PFSK-1 (cell line): ENCODE measurements at regions not wholly inside any gene's neighbourhood (a gene's known extent, or its start where the extent isn't known, plus 50 kb on each side); places are given as distances from the start of the nearest gene placed in this dataset.

ENCODE experiments used
- FOXP2 ChIP-seq: optimal IDR thresholded peaks from 2 replicates; pipeline ENCODE3; 2011; ENCODE audit warnings: borderline replicate concordance, control low read depth, inconsistent platforms; ENCODE audit not compliant: insufficient read depth; ENCODE audit errors: extremely low read length, extremely low read depth
- POLR2AphosphoS5 ChIP-seq: IDR thresholded peaks from 2 replicates; pipeline ENCODE4 v1.6.1; 2012; ENCODE audit warnings: low read depth, mild to moderate bottlenecking, control low read depth, low read length, moderate library complexity
- SIN3A ChIP-seq: IDR thresholded peaks from 2 replicates; pipeline ENCODE4 v1.6.1; 2012; ENCODE audit warnings: mild to moderate bottlenecking, low read length, moderate library complexity, borderline replicate concordance; ENCODE audit not compliant: insufficient read depth
- TAF1 ChIP-seq: IDR thresholded peaks from 2 replicates; pipeline ENCODE4 v1.6.1; 2012; ENCODE audit warnings: low read length, control low read depth, borderline replicate concordance; ENCODE audit not compliant: insufficient read depth
- TF ChIP-seq, protein P1 (sequence below), 2 experiments: IDR thresholded peaks; 2 replicates each; pipeline versions ENCODE4 v1.6.1 to v1.8.0; 2011 to 2012; ENCODE audit warnings: low read depth in 2 of 2, low read length in 2 of 2, control low read depth in 1 of 2, inconsistent platforms in 1 of 2, mild to moderate bottlenecking in 1 of 2, moderate library complexity in 1 of 2; ENCODE audit not compliant: insufficient read depth in 1 of 2

DNA sequence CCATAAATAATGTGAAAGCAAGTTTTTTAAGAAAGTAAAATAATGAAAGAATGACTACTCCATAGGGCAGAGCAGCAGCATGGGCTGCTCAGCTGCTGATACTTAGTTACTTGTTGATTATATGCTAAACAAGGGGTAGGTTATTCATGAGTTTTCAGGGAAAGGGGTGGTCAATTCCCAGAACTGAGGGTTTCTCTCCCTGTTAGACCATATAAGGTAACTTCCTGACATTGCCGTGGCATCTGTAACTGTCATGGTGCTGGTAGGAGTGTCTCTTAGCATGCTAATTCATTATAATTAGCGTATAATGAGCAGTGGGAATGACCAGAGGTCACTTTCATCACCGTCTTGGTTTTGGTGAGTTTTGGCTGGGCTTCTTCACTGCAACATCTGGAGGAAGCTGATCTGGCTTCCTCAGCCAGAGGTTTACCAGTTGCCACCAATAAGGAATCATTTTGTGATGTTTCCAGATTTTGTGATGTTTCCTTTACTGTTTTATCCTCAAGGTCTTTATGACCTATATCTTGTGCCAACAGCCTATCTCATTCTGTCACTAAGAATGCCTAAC is 121.8 kb upstream of the CHL1 start:
- TF ChIP-seq TAF1 (no peak), FOXP2 (no peak), POLR2AphosphoS5 (no peak), SIN3A (no peak)
- TF ChIP-seq, protein P1, sequence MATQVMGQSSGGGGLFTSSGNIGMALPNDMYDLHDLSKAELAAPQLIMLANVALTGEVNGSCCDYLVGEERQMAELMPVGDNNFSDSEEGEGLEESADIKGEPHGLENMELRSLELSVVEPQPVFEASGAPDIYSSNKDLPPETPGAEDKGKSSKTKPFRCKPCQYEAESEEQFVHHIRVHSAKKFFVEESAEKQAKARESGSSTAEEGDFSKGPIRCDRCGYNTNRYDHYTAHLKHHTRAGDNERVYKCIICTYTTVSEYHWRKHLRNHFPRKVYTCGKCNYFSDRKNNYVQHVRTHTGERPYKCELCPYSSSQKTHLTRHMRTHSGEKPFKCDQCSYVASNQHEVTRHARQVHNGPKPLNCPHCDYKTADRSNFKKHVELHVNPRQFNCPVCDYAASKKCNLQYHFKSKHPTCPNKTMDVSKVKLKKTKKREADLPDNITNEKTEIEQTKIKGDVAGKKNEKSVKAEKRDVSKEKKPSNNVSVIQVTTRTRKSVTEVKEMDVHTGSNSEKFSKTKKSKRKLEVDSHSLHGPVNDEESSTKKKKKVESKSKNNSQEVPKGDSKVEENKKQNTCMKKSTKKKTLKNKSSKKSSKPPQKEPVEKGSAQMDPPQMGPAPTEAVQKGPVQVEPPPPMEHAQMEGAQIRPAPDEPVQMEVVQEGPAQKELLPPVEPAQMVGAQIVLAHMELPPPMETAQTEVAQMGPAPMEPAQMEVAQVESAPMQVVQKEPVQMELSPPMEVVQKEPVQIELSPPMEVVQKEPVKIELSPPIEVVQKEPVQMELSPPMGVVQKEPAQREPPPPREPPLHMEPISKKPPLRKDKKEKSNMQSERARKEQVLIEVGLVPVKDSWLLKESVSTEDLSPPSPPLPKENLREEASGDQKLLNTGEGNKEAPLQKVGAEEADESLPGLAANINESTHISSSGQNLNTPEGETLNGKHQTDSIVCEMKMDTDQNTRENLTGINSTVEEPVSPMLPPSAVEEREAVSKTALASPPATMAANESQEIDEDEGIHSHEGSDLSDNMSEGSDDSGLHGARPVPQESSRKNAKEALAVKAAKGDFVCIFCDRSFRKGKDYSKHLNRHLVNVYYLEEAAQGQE (IDR thresholded peaks at IDR 0.05; ENCODE audit: insufficient read depth in 1 of 2, low read depth in 2 of 2, low read length in 2 of 2) = no peak

DNA sequence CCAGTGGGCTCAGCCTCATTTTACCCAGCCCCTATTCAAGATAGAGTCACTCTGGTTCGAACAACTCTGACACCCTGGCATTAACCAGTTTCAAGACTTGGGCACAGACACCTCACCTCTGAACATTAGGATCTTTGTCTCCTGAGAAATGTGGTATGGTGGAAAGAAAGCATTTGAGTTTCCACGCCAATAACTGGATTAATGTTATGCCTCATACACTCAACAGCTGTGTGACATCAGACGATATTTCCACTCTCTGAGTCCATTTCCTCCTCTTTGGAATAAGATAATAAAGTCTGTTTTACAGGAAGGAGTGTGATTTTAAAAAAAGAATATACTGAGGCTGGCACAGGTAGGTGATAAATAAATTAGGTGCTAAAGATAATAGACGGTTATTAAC is 121.3 kb upstream of the CHL1 start:
- no peak for TF ChIP-seq SIN3A
- TF ChIP-seq POLR2AphosphoS5 = no peak

DNA sequence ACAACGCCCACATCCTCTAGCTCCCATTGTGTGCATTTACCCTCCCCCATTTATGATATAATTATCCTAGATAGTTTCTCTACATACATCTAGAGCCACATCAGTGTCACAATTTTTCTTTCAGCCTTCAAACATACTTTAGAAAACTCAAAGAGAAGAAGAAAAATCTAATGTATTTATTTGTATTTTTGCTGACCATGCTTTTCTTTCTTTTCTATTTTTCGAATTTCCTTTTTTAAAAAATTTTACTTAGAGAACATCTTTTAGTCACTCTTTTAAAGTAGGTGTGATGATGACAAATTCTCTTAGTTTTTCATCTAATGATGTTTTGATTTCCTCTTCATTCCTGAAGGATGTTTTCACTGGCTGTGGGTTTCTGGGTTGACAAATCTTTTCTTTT is 117.0 kb upstream of the CHL1 start:
- TF ChIP-seq, protein P1 (IDR thresholded peaks at IDR 0.05; ENCODE audit: insufficient read depth in 1 of 2, low read depth in 2 of 2, low read length in 2 of 2) = no peak
- no peak for TF ChIP-seq SIN3A

DNA sequence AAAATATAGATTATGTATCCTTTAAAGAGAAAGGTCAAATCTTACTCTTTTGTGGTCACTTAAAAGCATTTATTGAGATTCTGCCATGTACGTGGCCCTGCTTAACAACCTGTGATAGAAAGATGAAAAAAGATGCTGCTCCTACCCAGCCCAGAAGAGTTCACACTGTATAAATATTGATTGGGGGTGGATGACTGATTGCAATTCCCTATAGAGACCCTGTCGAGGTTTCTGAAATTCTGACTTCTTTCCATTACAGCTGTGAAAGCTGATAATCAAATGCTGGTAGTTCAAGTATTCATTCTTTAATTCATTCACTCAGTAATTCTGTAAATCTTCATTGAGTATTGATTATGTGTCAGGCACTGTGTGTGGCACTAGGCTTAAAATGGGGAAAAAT is 114.1 kb upstream of the CHL1 start:
- TF ChIP-seq, protein P1 (IDR thresholded peaks at IDR 0.05; ENCODE audit: insufficient read depth in 1 of 2, low read depth in 2 of 2, low read length in 2 of 2) = no peak
- TF ChIP-seq FOXP2 (no peak), SIN3A (no peak), POLR2AphosphoS5 (no peak), TAF1 (no peak)

DNA sequence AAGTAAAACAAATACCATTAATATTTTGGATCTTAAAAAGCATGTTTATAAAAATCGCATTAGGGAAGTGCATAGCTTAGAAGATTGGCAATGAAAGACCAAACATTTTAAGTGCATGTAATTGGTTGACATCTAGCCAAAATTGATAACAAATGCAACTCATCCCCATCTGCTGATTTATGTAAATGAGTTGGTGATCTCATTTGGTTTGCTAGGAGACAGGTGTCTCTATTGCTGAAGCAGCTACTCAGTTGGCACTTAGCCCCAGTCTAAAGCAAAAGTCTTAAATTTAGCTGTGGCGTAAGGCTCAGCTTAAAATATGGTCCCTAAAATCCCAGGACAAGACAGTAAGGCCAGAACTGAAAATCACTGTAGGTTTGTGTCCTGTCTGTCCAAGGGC is 113.5 kb upstream of the CHL1 start:
- TF ChIP-seq, protein P1 (IDR thresholded peaks at IDR 0.05; ENCODE audit: insufficient read depth in 1 of 2, low read depth in 2 of 2, low read length in 2 of 2) = no peak
- no peak for TF ChIP-seq POLR2AphosphoS5
- TF ChIP-seq FOXP2 = no peak
- TF ChIP-seq SIN3A = no peak
- TF ChIP-seq TAF1 = no peak
